ENCODE measurements at regions not wholly inside any gene's neighbourhood (a gene's known extent, or its start where the extent isn't known, plus 50 kb on each side); places are given as distances from the start of the nearest gene placed in this dataset.

DNA sequence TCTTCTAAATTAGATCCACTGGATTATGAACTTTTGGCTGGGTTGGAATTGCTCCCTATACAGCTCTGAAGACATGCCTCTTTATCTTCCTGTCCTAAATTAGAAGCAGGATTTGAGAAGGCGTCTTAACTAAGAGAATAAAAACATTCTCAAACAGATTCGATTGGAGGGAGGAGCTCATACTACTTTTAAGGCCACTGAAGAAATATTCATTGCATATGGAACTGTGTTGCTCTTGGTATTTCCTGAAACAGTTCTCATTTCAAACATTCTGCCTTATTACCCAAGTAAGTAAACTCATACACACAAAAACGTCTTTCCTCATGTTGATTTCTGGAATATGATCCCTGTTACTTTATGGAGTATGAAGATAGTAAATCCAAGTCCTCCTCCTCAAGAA is 519.7 kb upstream of the CDH4 start:
- no CpG with 5 or more reads among the region's 3 CpGs for WGBS (ENCODE audit: extremely low coverage, insufficient coverage, insufficient read length)
- no peaks in the 10 kb centered on the region for H3K27me3 ChIP-seq (ENCODE audit: insufficient read depth, low read length)

DNA sequence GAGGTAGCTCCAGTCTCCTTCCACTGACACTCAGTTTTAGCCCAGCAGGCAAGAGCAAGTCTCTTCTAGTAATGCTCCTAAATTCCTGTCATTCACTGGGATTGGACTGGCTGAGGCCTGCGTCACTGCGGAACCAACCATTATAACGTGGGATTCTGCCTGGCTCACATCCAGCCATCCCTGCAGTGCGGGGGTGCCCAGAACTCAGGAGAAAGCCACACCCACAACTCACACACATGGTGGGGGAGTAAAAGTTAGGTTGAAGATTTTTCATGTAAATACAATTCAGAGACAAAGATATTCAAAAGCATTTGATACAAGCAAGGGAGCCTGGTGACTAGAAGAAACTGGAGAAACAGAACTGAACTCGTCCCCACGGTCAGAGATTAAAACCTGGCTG is 504.0 kb upstream of the CDH4 start:
- Histone ChIP-seq H3K9ac (ENCODE audit: low read length) (no peak overlapping the region), H3K79me1 (ENCODE audit: low read length) (peaks cover 1% of the 10 kb centered on the region), H3K18ac (ENCODE audit: low read length) (no peak overlapping the region), H2BK120ac (ENCODE audit: insufficient read depth, low read length, poor library complexity) (no peak overlapping the region), H2AFZ (ENCODE audit: insufficient read depth, low read length, poor library complexity) (no peak overlapping the region), H4K12ac (ENCODE audit: low read depth, low read length) (no peak overlapping the region), H3K14ac (ENCODE audit: low read length) (no peak overlapping the region), H3K4me2 (ENCODE audit: low read length) (no peak overlapping the region), H3K36me3 (ENCODE audit: control insufficient read depth in 1 of 2, insufficient read depth in 2 of 2, low read length in 2 of 2) (no peaks in the 10 kb centered on the region), H3K27ac (ENCODE audit: low read depth, low read length) (no peak overlapping the region), H2AK5ac (ENCODE audit: low read length) (no peak overlapping the region), H3K4me1 (ENCODE audit: control insufficient read depth in 1 of 2, insufficient read depth in 2 of 2, low read length in 2 of 2) (peaks cover 4 to 5% of the 10 kb centered on the region in 2 experiments), H3K79me2 (ENCODE audit: control insufficient read depth, insufficient read depth, low read length, poor library complexity) (no peaks in the 10 kb centered on the region), H3K23ac (ENCODE audit: low read length) (no peak overlapping the region), H4K91ac (ENCODE audit: low read depth, low read length) (no peak overlapping the region), H2BK5ac (ENCODE audit: low read depth, low read length, poor library complexity) (no peak overlapping the region), H3K9me3 (ENCODE audit: insufficient read depth, low read depth, low read length) (peaks cover 2% of the 10 kb centered on the region), H3K27me3 (ENCODE audit: insufficient read depth, low read length) (no peaks in the 10 kb centered on the region), H4K8ac (ENCODE audit: low read depth, low read length) (no peak overlapping the region), H3K4ac (ENCODE audit: low read depth, low read length) (no peak overlapping the region), H3K4me3 (ENCODE audit: low read depth, low read length) (no peak overlapping the region), H2BK12ac (ENCODE audit: low read length) (no peak overlapping the region)
- no peak for DNase-seq
- WGBS (ENCODE audit: extremely low coverage, insufficient coverage, insufficient read length): no CpG with 5 or more reads among the region's 6 CpGs

More for the DNA sequence above, 519.7 kb upstream of the CDH4 start:
- H3K79me2 ChIP-seq (ENCODE audit: control insufficient read depth, insufficient read depth, low read length, poor library complexity): no peaks in the 10 kb centered on the region
- no peak overlapping the region for H3K4me3 ChIP-seq (ENCODE audit: low read depth, low read length)
- no peaks in the 10 kb centered on the region for H3K9me3 ChIP-seq (ENCODE audit: insufficient read depth, low read depth, low read length)
- no peak overlapping the region for H2AK5ac ChIP-seq (ENCODE audit: low read length)
- no peak overlapping the region for H2AFZ ChIP-seq (ENCODE audit: insufficient read depth, low read length, poor library complexity)
- H3K4ac ChIP-seq (ENCODE audit: low read depth, low read length): no peak overlapping the region
- H4K12ac ChIP-seq (ENCODE audit: low read depth, low read length): no peak overlapping the region
- no peak overlapping the region for H3K18ac ChIP-seq (ENCODE audit: low read length)
- H3K4me1 ChIP-seq (ENCODE audit: control insufficient read depth in 1 of 2, insufficient read depth in 2 of 2, low read length in 2 of 2): no peaks in the 10 kb centered on the region
- H3K27ac ChIP-seq (ENCODE audit: low read depth, low read length): no peak overlapping the region
- no peak overlapping the region for H2BK12ac ChIP-seq (ENCODE audit: low read length)
- no peak overlapping the region for H3K23ac ChIP-seq (ENCODE audit: low read length)
- H3K14ac ChIP-seq (ENCODE audit: low read length): no peak overlapping the region
- H3K4me2 ChIP-seq (ENCODE audit: low read length): no peak overlapping the region
- no peak for DNase-seq
- H4K91ac ChIP-seq (ENCODE audit: low read depth, low read length): no peak overlapping the region
- no peaks in the 10 kb centered on the region for H3K36me3 ChIP-seq (ENCODE audit: control insufficient read depth in 1 of 2, insufficient read depth in 2 of 2, low read length in 2 of 2)
- no peak overlapping the region for H2BK120ac ChIP-seq (ENCODE audit: insufficient read depth, low read length, poor library complexity)
- H4K8ac ChIP-seq (ENCODE audit: low read depth, low read length): no peak overlapping the region
- no peaks in the 10 kb centered on the region for H3K79me1 ChIP-seq (ENCODE audit: low read length)
- no peak overlapping the region for H3K9ac ChIP-seq (ENCODE audit: low read length)
- no peak overlapping the region for H2BK5ac ChIP-seq (ENCODE audit: low read depth, low read length, poor library complexity)

GRCh38 chr20:60749804-60750602 is 502.1 kb upstream of the CDH4 start:
- peaks cover 4% of the 10 kb centered on the region for H3K9me3 ChIP-seq (ENCODE audit: insufficient read depth, low read depth, low read length)
- peaks cover 1% of the 10 kb centered on the region for H3K79me1 ChIP-seq (ENCODE audit: low read length)
- no CpG with 5 or more reads among the region's 11 CpGs for WGBS (ENCODE audit: extremely low coverage, insufficient coverage, insufficient read length)
- no peak overlapping the region for H3K27ac ChIP-seq (ENCODE audit: low read depth, low read length)
- no peak overlapping the region for H3K4ac ChIP-seq (ENCODE audit: low read depth, low read length)
- DNase-seq: no peak
- no peak overlapping the region for H4K91ac ChIP-seq (ENCODE audit: low read depth, low read length)
- no peak overlapping the region for H2BK120ac ChIP-seq (ENCODE audit: insufficient read depth, low read length, poor library complexity)
- H3K9ac ChIP-seq (ENCODE audit: low read length): no peak overlapping the region
- no peak overlapping the region for H2BK12ac ChIP-seq (ENCODE audit: low read length)
- H2AFZ ChIP-seq (ENCODE audit: insufficient read depth, low read length, poor library complexity): no peak overlapping the region
- no peak overlapping the region for H4K12ac ChIP-seq (ENCODE audit: low read depth, low read length)
- H3K4me1 ChIP-seq (ENCODE audit: control insufficient read depth in 1 of 2, insufficient read depth in 2 of 2, low read length in 2 of 2): peaks cover 4 to 10% of the 10 kb centered on the region in 2 experiments
- H3K23ac ChIP-seq (ENCODE audit: low read length): no peak overlapping the region
- no peaks in the 10 kb centered on the region for H3K79me2 ChIP-seq (ENCODE audit: control insufficient read depth, insufficient read depth, low read length, poor library complexity)
- H3K27me3 ChIP-seq (ENCODE audit: insufficient read depth, low read length): no peaks in the 10 kb centered on the region
- no peak overlapping the region for H3K4me3 ChIP-seq (ENCODE audit: low read depth, low read length)
- H2AK5ac ChIP-seq (ENCODE audit: low read length): no peak overlapping the region
- H2BK5ac ChIP-seq (ENCODE audit: low read depth, low read length, poor library complexity): no peak overlapping the region
- no peak overlapping the region for H3K18ac ChIP-seq (ENCODE audit: low read length)
- no peak overlapping the region for H4K8ac ChIP-seq (ENCODE audit: low read depth, low read length)
- H3K14ac ChIP-seq (ENCODE audit: low read length): no peak overlapping the region
- H3K4me2 ChIP-seq (ENCODE audit: low read length): no peak overlapping the region
- no peaks in the 10 kb centered on the region for H3K36me3 ChIP-seq (ENCODE audit: control insufficient read depth in 1 of 2, insufficient read depth in 2 of 2, low read length in 2 of 2)

- no CpG with 5 or more reads among the region's 10 CpGs for WGBS (ENCODE audit: extremely low coverage, insufficient coverage, insufficient read length)
- Histone ChIP-seq H4K91ac (ENCODE audit: low read depth, low read length) (no peak overlapping the region), H3K27me3 (ENCODE audit: insufficient read depth, low read length) (no peaks in the 10 kb centered on the region), H3K4ac (ENCODE audit: low read depth, low read length) (no peak overlapping the region), H4K8ac (ENCODE audit: low read depth, low read length) (no peak overlapping the region), H3K27ac (ENCODE audit: low read depth, low read length) (no peak overlapping the region), H3K36me3 (ENCODE audit: control insufficient read depth in 1 of 2, insufficient read depth in 2 of 2, low read length in 2 of 2) (no peaks in the 10 kb centered on the region), H3K79me2 (ENCODE audit: control insufficient read depth, insufficient read depth, low read length, poor library complexity) (no peaks in the 10 kb centered on the region), H2AFZ (ENCODE audit: insufficient read depth, low read length, poor library complexity) (no peak overlapping the region), H4K12ac (ENCODE audit: low read depth, low read length) (no peak overlapping the region), H3K9me3 (ENCODE audit: insufficient read depth, low read depth, low read length) (peaks cover 4% of the 10 kb centered on the region), H2BK12ac (ENCODE audit: low read length) (no peak overlapping the region), H2BK120ac (ENCODE audit: insufficient read depth, low read length, poor library complexity) (no peak overlapping the region), H2BK5ac (ENCODE audit: low read depth, low read length, poor library complexity) (no peak overlapping the region), H3K79me1 (ENCODE audit: low read length) (peaks cover 1% of the 10 kb centered on the region), H3K4me1 (ENCODE audit: control insufficient read depth in 1 of 2, insufficient read depth in 2 of 2, low read length in 2 of 2) (peaks cover 4 to 10% of the 10 kb centered on the region in 2 experiments), H2AK5ac (ENCODE audit: low read length) (no peak overlapping the region), H3K4me3 (ENCODE audit: low read depth, low read length) (no peak overlapping the region), H3K14ac (ENCODE audit: low read length) (no peak overlapping the region), H3K9ac (ENCODE audit: low read length) (no peak overlapping the region), H3K4me2 (ENCODE audit: low read length) (no peak overlapping the region), H3K18ac (ENCODE audit: low read length) (no peak overlapping the region), H3K23ac (ENCODE audit: low read length) (no peak overlapping the region)
- no peak for DNase-seq
These were observed 501.2 kb upstream of the CDH4 start for GRCh38 chr20:60750909-60751308.
